WTC11 (cell line): ENCODE measurements at regions not wholly inside any gene's neighbourhood (a gene's known extent, or its start where the extent isn't known, plus 50 kb on each side); places are given as distances from the start of the nearest gene placed in this dataset.

Experiments
- ATAC-seq: fragments of 200-7000 bp; cut with Tn5 transposase; 2 replicates; pipeline ENCODE4 v1.10.0; 2021; ENCODE audit warnings: mild to moderate bottlenecking, moderate library complexity
- CTCF ChIA-PET: fragments of 300-600 bp; sonication (Branson Sonifier 250); formaldehyde crosslinking; loops from one replicate; lab custom pipeline; 2021; ENCODE audit warnings: antibody characterized with exemption; lab: Charles Lee
- POLR2A ChIA-PET: fragments of 350-600 bp; sonication (Branson Sonifier 250); formaldehyde crosslinking; loops from one replicate; lab custom pipeline; 2021; ENCODE audit warnings: antibody characterized with exemption; lab: Charles Lee
- DNase-seq: peaks from one replicate; pipeline ENCODE4 v3.0.0; 2021; ENCODE audit warnings: low spot score
- H3K27ac Mint-ChIP-seq: 2 replicates; pipeline ENCODE4 v1.8.0; 2021; ENCODE audit warnings: mixed read lengths
- H3K27me3 Mint-ChIP-seq: 2 replicates; pipeline ENCODE4 v1.8.0; 2021; ENCODE audit warnings: low read depth, mild to moderate bottlenecking, moderate library complexity, mixed read lengths
- H3K36me3 Mint-ChIP-seq: 2 replicates; pipeline ENCODE4 v1.8.0; 2021; ENCODE audit warnings: mixed read lengths
- H3K4me1 Mint-ChIP-seq: 2 replicates; pipeline ENCODE4 v1.8.0; 2022; ENCODE audit warnings: mixed read lengths
- H3K4me3 Mint-ChIP-seq: 2 replicates; pipeline ENCODE4 v1.8.0; 2021; ENCODE audit warnings: mild to moderate bottlenecking, moderate library complexity, mixed read lengths
- H3K9me3 Mint-ChIP-seq: 2 replicates; pipeline ENCODE4 v1.8.0; 2021; ENCODE audit warnings: mixed read lengths
- CREB1 ChIP-seq: sonication (generic); formaldehyde crosslinking; IDR thresholded peaks from 2 replicates; pipeline ENCODE4 v1.8.0; 2023; ENCODE audit warnings: mild to moderate bottlenecking, missing genetic modification reagents
- CREM ChIP-seq: sonication (generic); formaldehyde crosslinking; IDR thresholded peaks from 2 replicates; pipeline ENCODE4 v1.8.1; 2022; ENCODE audit warnings: mild to moderate bottlenecking, missing genetic modification reagents, moderate library complexity
- FOXK1 ChIP-seq: sonication (generic); formaldehyde crosslinking; IDR thresholded peaks from 2 replicates; pipeline ENCODE4 v1.8.0; 2022; ENCODE audit warnings: mild to moderate bottlenecking, moderate library complexity, missing genetic modification reagents
- FOXP1 ChIP-seq: sonication (generic); formaldehyde crosslinking; IDR thresholded peaks from 2 replicates; pipeline ENCODE4 v1.8.0; 2022; ENCODE audit warnings: missing genetic modification reagents, mild to moderate bottlenecking, moderate library complexity, borderline replicate concordance
- GABPB1 ChIP-seq: sonication (generic); formaldehyde crosslinking; IDR thresholded peaks from 2 replicates; pipeline ENCODE4 v1.8.1; 2023; ENCODE audit warnings: mild to moderate bottlenecking, missing genetic modification reagents
- HMGA2 ChIP-seq: fragments of 250-450 bp; sonication (Bioruptor Pico); IDR thresholded peaks from 2 replicates; pipeline ENCODE4 v1.4.0; 2021; ENCODE audit warnings: mild to moderate bottlenecking, moderate library complexity
- KAT7 ChIP-seq: sonication (generic); formaldehyde crosslinking; IDR thresholded peaks from 2 replicates; pipeline ENCODE4 v1.8.1; 2023; ENCODE audit warnings: missing genetic modification reagents, mild to moderate bottlenecking, borderline replicate concordance
- MYBL2 ChIP-seq: sonication (generic); formaldehyde crosslinking; IDR thresholded peaks from 2 replicates; pipeline ENCODE4 v1.8.1; 2023; ENCODE audit warnings: mild to moderate bottlenecking, moderate library complexity, missing genetic modification reagents
- NFATC4 ChIP-seq: fragments of 250-450 bp; sonication (Bioruptor Pico); IDR thresholded peaks from 2 replicates; pipeline ENCODE4 v1.9.0; 2021; ENCODE audit warnings: mild to moderate bottlenecking
- OVOL2 ChIP-seq: fragments of 250-450 bp; sonication (Bioruptor Pico); IDR thresholded peaks from 2 replicates; pipeline ENCODE4 v1.9.0; 2021; ENCODE audit warnings: mild to moderate bottlenecking, borderline replicate concordance
- RELA ChIP-seq: sonication (generic); formaldehyde crosslinking; IDR thresholded peaks from 2 replicates; pipeline ENCODE4 v1.8.1; 2022; ENCODE audit warnings: missing genetic modification reagents, mild to moderate bottlenecking, borderline replicate concordance
- SOX15 ChIP-seq: fragments of 250-450 bp; sonication (Bioruptor Pico); IDR thresholded peaks from 2 replicates; pipeline ENCODE4 v1.9.0; 2021; ENCODE audit warnings: mild to moderate bottlenecking
- TEAD1 ChIP-seq: sonication (generic); formaldehyde crosslinking; IDR thresholded peaks from 2 replicates; pipeline ENCODE4 v1.8.0; 2022; ENCODE audit warnings: mild to moderate bottlenecking, missing genetic modification reagents
- TP53 ChIP-seq: sonication (generic); formaldehyde crosslinking; IDR thresholded peaks from 2 replicates; pipeline ENCODE4 v1.8.1; 2023; ENCODE audit warnings: mild to moderate bottlenecking, missing genetic modification reagents
- ZNF138 ChIP-seq: sonication (generic); formaldehyde crosslinking; conservative IDR thresholded peaks from 2 replicates; pipeline ENCODE4 v1.8.1; 2022; ENCODE audit warnings: mild to moderate bottlenecking, moderate library complexity, missing genetic modification reagents
- ZNF423 ChIP-seq: fragments of 250-450 bp; sonication (Bioruptor Pico); IDR thresholded peaks from 2 replicates; pipeline ENCODE4 v2.1.2; 2022; ENCODE audit warnings: mild to moderate bottlenecking, moderate library complexity
- ZNF671 ChIP-seq: fragments of 250-450 bp; sonication (Bioruptor Pico); IDR thresholded peaks from 2 replicates; pipeline ENCODE4 v1.8.0; 2021; ENCODE audit warnings: mild to moderate bottlenecking
- TF ChIP-seq, protein P1 (sequence below): fragments of 250-450 bp; sonication (Bioruptor Pico); IDR thresholded peaks from 2 replicates; pipeline ENCODE4 v1.9.0; 2021; ENCODE audit warnings: mild to moderate bottlenecking, borderline replicate concordance
- TF ChIP-seq, protein P2 (sequence below): sonication (generic); formaldehyde crosslinking; IDR thresholded peaks from 2 replicates; pipeline ENCODE4 v1.8.0; 2022; ENCODE audit warnings: mild to moderate bottlenecking, missing genetic modification reagents
- TF ChIP-seq, protein P3 (sequence below): fragments of 250-450 bp; sonication (Bioruptor Pico); IDR thresholded peaks from 2 replicates; pipeline ENCODE4 v1.8.0; 2021; ENCODE audit warnings: mild to moderate bottlenecking
- TF ChIP-seq, protein P4 (sequence below): fragments of 250-450 bp; sonication (Bioruptor Pico); IDR thresholded peaks from 2 replicates; pipeline ENCODE4 v1.9.0; 2021; ENCODE audit warnings: mild to moderate bottlenecking

DNA sequence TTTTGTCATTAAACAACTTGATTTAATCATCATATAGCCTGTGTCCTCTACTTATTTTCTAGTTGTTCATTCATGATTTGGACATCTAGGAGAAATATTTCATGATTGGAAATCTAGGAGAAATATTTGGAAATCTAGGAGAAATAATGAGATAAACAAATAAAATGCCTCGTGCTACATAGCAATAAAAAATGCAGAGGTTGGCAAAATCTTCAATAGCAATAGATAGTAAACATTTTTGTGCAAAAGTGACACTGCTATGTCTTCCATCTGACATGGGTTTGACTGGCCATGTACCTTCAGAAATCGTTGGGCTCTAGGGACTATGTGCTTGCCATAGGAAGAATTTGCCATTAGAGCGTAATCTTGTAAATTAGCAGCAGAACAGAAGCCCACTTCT, 1304.5 kb upstream of the ZEB2 start (continued):
- TF ChIP-seq, protein P1, sequence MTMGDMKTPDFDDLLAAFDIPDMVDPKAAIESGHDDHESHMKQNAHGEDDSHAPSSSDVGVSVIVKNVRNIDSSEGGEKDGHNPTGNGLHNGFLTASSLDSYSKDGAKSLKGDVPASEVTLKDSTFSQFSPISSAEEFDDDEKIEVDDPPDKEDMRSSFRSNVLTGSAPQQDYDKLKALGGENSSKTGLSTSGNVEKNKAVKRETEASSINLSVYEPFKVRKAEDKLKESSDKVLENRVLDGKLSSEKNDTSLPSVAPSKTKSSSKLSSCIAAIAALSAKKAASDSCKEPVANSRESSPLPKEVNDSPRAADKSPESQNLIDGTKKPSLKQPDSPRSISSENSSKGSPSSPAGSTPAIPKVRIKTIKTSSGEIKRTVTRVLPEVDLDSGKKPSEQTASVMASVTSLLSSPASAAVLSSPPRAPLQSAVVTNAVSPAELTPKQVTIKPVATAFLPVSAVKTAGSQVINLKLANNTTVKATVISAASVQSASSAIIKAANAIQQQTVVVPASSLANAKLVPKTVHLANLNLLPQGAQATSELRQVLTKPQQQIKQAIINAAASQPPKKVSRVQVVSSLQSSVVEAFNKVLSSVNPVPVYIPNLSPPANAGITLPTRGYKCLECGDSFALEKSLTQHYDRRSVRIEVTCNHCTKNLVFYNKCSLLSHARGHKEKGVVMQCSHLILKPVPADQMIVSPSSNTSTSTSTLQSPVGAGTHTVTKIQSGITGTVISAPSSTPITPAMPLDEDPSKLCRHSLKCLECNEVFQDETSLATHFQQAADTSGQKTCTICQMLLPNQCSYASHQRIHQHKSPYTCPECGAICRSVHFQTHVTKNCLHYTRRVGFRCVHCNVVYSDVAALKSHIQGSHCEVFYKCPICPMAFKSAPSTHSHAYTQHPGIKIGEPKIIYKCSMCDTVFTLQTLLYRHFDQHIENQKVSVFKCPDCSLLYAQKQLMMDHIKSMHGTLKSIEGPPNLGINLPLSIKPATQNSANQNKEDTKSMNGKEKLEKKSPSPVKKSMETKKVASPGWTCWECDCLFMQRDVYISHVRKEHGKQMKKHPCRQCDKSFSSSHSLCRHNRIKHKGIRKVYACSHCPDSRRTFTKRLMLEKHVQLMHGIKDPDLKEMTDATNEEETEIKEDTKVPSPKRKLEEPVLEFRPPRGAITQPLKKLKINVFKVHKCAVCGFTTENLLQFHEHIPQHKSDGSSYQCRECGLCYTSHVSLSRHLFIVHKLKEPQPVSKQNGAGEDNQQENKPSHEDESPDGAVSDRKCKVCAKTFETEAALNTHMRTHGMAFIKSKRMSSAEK (CRISPR knock-in tag): no peak
- TF ChIP-seq ZNF671 (CRISPR knock-in tag): no peak

DNA sequence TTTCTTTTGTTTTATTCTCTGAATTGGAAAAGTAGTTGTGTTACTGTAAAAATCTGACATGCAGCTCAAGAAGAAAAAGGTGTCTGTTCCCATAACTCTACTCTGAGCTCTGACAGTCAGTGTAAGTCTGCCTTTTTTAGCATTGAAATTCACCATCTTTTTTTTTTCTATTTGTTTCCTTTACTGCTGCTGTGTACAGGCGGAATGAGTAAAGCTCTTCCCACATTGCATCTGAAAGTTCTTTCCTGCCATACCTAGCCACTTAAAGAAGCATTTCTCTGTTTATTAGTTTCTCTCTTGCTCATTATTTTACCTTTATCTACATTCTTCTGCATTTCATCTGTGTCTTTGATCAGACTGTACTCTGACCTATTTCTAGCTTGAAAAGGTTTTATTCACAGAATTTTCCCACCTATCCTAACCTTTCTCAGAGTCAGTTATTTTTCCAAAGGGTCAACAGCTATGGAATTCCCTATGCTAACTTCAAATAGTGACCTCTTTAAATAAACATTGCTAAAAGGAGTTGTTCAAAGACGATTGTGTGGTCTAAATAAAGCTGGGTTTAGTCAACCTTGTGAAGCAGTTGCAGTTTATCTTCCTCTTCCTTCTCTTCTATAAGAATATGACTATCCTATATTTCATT, 1303.1 kb upstream of the ZEB2 start:
- no peak for TF ChIP-seq KAT7 (CRISPR knock-in tag)
- peak; percentile 67 for TF ChIP-seq GABPB1 (CRISPR knock-in tag)
- Mint-ChIP-seq H3K27ac (no peak overlapping the region), H3K4me3 (no peak overlapping the region), H3K4me1 (peaks cover 21% of the 10 kb centered on the region), H3K27me3 (no peaks in the 10 kb centered on the region), H3K36me3 (no peaks in the 10 kb centered on the region), H3K9me3 (0 out of 2 replicates have a peak, but pooled peaks cover 12% of the 10 kb centered on the region)
- CTCF ChIA-PET: no interaction called here
- ATAC-seq (no peak), DNase-seq (no peak)
- POLR2A ChIA-PET: no interaction called here

DNA sequence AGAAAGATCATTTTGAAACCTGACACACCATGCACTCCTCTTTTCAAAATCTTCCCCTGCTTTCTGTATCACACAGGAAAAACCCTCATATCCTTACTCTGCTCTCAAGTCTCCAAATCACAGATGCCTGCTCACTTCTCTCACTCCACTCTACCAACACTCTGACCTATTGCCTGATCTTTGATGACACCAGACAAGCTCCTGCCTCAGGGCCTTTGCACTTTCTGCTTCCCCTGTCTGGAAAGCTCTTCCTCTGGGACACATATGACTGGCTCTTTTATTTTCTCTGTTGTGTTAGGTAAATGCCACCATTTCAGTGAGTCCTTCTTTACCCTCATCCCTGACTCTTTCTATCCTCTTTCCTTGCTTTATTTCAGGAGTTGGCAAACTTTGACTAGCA, 1300.7 kb upstream of the ZEB2 start:
- POLR2A ChIA-PET: no interaction called here

More for the DNA sequence above, 1300.7 kb upstream of the ZEB2 start:
- Mint-ChIP-seq H3K27me3 (no peaks in the 10 kb centered on the region), H3K4me1 (peaks cover 21% of the 10 kb centered on the region), H3K27ac (no peak overlapping the region), H3K9me3 (no peaks in the 10 kb centered on the region), H3K4me3 (no peak overlapping the region), H3K36me3 (no peaks in the 10 kb centered on the region)
- ATAC-seq: no peak
- TF ChIP-seq NFATC4 (no peak), TEAD1 (no peak), CREM (CRISPR knock-in tag) (no peak), ZNF138 (no peak), HMGA2 (no peak), FOXP1 (CRISPR knock-in tag) (no peak), FOXK1 (CRISPR knock-in tag) (no peak), TP53 (no peak), ZNF423 (CRISPR knock-in tag) (no peak), RELA (CRISPR knock-in tag) (no peak), SOX15 (CRISPR knock-in tag) (no peak), MYBL2 (no peak), CREB1 (CRISPR knock-in tag) (no peak), OVOL2 (CRISPR knock-in tag) (no peak), ZNF671 (CRISPR knock-in tag) (no peak)
- TF ChIP-seq, protein P2, sequence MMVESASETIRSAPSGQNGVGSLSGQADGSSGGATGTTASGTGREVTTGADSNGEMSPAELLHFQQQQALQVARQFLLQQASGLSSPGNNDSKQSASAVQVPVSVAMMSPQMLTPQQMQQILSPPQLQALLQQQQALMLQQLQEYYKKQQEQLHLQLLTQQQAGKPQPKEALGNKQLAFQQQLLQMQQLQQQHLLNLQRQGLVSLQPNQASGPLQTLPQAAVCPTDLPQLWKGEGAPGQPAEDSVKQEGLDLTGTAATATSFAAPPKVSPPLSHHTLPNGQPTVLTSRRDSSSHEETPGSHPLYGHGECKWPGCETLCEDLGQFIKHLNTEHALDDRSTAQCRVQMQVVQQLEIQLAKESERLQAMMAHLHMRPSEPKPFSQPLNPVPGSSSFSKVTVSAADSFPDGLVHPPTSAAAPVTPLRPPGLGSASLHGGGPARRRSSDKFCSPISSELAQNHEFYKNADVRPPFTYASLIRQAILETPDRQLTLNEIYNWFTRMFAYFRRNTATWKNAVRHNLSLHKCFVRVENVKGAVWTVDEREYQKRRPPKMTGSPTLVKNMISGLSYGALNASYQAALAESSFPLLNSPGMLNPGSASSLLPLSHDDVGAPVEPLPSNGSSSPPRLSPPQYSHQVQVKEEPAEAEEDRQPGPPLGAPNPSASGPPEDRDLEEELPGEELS: no peak
- TF ChIP-seq, protein P3, sequence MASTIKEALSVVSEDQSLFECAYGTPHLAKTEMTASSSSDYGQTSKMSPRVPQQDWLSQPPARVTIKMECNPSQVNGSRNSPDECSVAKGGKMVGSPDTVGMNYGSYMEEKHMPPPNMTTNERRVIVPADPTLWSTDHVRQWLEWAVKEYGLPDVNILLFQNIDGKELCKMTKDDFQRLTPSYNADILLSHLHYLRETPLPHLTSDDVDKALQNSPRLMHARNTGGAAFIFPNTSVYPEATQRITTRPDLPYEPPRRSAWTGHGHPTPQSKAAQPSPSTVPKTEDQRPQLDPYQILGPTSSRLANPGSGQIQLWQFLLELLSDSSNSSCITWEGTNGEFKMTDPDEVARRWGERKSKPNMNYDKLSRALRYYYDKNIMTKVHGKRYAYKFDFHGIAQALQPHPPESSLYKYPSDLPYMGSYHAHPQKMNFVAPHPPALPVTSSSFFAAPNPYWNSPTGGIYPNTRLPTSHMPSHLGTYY (CRISPR knock-in tag): no peak
- TF ChIP-seq, protein P4, sequence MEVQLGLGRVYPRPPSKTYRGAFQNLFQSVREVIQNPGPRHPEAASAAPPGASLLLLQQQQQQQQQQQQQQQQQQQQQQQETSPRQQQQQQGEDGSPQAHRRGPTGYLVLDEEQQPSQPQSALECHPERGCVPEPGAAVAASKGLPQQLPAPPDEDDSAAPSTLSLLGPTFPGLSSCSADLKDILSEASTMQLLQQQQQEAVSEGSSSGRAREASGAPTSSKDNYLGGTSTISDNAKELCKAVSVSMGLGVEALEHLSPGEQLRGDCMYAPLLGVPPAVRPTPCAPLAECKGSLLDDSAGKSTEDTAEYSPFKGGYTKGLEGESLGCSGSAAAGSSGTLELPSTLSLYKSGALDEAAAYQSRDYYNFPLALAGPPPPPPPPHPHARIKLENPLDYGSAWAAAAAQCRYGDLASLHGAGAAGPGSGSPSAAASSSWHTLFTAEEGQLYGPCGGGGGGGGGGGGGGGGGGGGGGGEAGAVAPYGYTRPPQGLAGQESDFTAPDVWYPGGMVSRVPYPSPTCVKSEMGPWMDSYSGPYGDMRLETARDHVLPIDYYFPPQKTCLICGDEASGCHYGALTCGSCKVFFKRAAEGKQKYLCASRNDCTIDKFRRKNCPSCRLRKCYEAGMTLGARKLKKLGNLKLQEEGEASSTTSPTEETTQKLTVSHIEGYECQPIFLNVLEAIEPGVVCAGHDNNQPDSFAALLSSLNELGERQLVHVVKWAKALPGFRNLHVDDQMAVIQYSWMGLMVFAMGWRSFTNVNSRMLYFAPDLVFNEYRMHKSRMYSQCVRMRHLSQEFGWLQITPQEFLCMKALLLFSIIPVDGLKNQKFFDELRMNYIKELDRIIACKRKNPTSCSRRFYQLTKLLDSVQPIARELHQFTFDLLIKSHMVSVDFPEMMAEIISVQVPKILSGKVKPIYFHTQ (CRISPR knock-in tag): no peak
- DNase-seq: no peak
- CTCF ChIA-PET: no interaction called here
